ENCODE measurements at regions not wholly inside any gene's neighbourhood (a gene's known extent, or its start where the extent isn't known, plus 50 kb on each side); places are given as distances from the start of the nearest gene placed in this dataset.
"Not testable (repeated sequence)": the region's sequence is repeated elsewhere in the genome, so short reads cannot be mapped to it uniquely, and the experiment has no call there.

- no peaks in the 10 kb centered on the region for H3K27me3 ChIP-seq
- intact Hi-C loops (cut with DNase I), result no loop called here
- H3K27ac ChIP-seq, result no peak overlapping the region
- WGBS, 4 donors, result 54 to 78% (median 69%) methylated on average over 3 of the region's 3 CpGs
- no peak overlapping the region for H3K4me3 ChIP-seq
- H3K9me3 ChIP-seq, result peaks cover 0 to 6% (median 0%) of the 10 kb centered on the region in 12 donors
- no peaks in the 10 kb centered on the region for H3K4me1 ChIP-seq
- no peak for ATAC-seq
- no peak for DNase-seq
- H3K36me3 ChIP-seq, result no peaks in the 10 kb centered on the region
- no peak for TF ChIP-seq POLR2A (IDR thresholded peaks at IDR 0.05)
Measured at GRCh38 chr7:90053094-90053493, 101.2 kb upstream of the STEAP1 start.

DNA sequence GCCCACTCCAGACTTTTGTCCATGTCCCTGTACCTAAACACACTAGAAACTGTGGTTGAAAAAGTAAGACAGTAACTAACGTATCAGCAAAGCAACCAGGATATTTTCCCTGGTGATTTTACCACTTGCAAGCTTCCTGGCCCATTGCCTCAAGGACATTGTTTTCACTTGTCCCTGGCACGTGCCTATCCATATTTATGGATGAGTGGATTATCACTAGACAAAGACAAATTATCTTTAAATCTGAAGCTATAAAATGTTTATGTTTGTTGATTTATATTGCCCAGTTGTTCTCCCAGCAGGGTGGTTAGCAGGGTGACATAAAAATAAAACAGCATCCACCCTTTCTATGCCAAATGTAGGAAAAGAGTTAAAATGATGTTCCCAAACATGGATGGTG, 93.2 kb upstream of the STEAP1 start:
- Histone ChIP-seq H3K4me3 (no peak overlapping the region), H3K27ac (no peak overlapping the region), H3K4me1 (no peaks in the 10 kb centered on the region), H3K27me3 (peaks cover 0 to 3% (median 0%) of the 10 kb centered on the region in 9 donors), H3K9me3 (peaks cover 0 to 3% (median 0%) of the 10 kb centered on the region in 12 donors), H3K36me3 (no peaks in the 10 kb centered on the region)
- intact Hi-C loops (cut with DNase I), result no loop called here
- ATAC-seq (no peak), DNase-seq (no peak)
- TF ChIP-seq POLR2A (IDR thresholded peaks at IDR 0.05) (no peak), CTCF (IDR thresholded peaks at IDR 0.05) (no peak)
- WGBS, 4 donors, result 40 to 48% (median 44%) methylated on average over 2 of the region's 2 CpGs

- H3K4me1 ChIP-seq, result no peaks in the 10 kb centered on the region
- intact Hi-C loops (cut with DNase I), result no loop called here
- H3K4me3 ChIP-seq, result no peak overlapping the region
- 79 to 88% (median 83%) methylated on average over 2 of the region's 2 CpGs for WGBS, 4 donors
- no peaks in the 10 kb centered on the region for H3K36me3 ChIP-seq
- DNase-seq, result no peak
- H3K27ac ChIP-seq, result no peak overlapping the region
- H3K9me3 ChIP-seq, result no peaks in the 10 kb centered on the region
- no peak for ATAC-seq
- H3K27me3 ChIP-seq, result peaks cover 0 to 3% (median 0%) of the 10 kb centered on the region in 9 donors
- TF ChIP-seq POLR2A (IDR thresholded peaks at IDR 0.05), result no peak
- no peak for TF ChIP-seq CTCF (IDR thresholded peaks at IDR 0.05)
Measured at GRCh38 chr7:90064370-90064769, 89.9 kb upstream of the STEAP1 start.

DNA sequence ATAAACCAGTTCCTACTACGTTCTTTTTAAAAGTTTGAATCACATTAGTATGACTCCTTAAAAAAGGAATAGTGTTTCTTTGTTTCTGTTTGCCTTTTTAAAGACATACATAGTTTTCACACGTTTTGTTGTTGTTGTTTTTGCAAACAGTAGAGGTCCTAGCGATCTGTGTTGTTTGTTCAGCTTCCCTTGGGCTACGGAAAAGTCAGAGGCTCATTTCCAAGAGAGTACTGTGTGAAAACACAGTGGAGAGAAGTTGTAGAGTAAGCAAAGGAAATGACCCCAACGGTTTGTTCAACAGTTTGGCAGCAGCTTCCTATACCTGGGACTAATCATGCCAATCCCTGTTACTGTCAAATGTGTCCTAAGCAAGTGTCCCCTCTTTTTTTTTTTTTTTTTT, 87.1 kb upstream of the STEAP1 start:
- no peak overlapping the region for H3K4me3 ChIP-seq
- 18 to 27% (median 25%) methylated on average over 5 of the region's 5 CpGs for WGBS, 4 donors
- ATAC-seq (no peak), DNase-seq (no peak)
- H3K27me3 ChIP-seq, result peaks cover 0 to 3% (median 0%) of the 10 kb centered on the region in 9 donors
- H3K27ac ChIP-seq, result no peak overlapping the region
- no peaks in the 10 kb centered on the region for H3K36me3 ChIP-seq
- TF ChIP-seq POLR2A (IDR thresholded peaks at IDR 0.05) (no peak), CTCF (IDR thresholded peaks at IDR 0.05) (no peak)
- intact Hi-C loops (cut with DNase I), result no loop called here
- no peaks in the 10 kb centered on the region for H3K4me1 ChIP-seq
- no peaks in the 10 kb centered on the region for H3K9me3 ChIP-seq

DNA sequence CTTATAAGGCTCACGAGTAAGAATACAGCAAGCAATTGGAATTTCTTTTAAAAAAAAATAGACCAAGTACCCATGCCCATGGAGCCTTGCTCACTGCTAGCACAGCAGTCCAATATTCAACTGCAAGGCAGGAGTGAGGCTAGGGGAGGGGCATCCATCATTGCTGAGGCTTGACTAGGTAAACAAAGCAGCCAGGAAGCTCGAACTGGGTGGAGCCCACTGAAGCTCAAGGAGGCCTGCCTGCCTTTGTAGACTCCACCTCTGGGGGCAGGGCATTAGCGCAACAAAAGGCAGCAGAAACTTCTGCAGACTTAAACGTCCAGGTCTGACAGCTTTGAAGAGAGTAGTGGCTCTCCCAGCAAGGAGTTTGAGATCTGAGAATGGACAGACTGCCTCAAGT, 84.0 kb upstream of the STEAP1 start:
- H3K4me3 ChIP-seq; DNase-seq; H3K27ac ChIP-seq; ATAC-seq; H3K36me3 ChIP-seq; H3K4me1 ChIP-seq; H3K27me3 ChIP-seq; H3K9me3 ChIP-seq; intact Hi-C loops (cut with DNase I): not testable (repeated sequence)
- 46 to 67% (median 52%) methylated on average over 3 to 4 of the region's 4 CpGs for WGBS, 4 donors

All from heart left ventricle (tissue), 16 donors.